Calu3 (cell line): ENCODE measurements at regions not wholly inside any gene's neighbourhood (a gene's known extent, or its start where the extent isn't known, plus 50 kb on each side); places are given as distances from the start of the nearest gene placed in this dataset.

Experiments
- BruUV-seq: library from RNA; stranded (reverse); fragments of 400-500 nt; replicated peaks from 2 replicates; lab custom pipeline; 2021; lab: Mats Ljungman, UMichigan
- CTCF ChIA-PET: fragments of 300-600 bp; sonication (Branson Sonifier 250); formaldehyde crosslinking; loops from one replicate; lab custom pipeline; 2022; ENCODE audit warnings: antibody characterized with exemption; lab: Charles Lee
- DNase-seq: peaks from one replicate; pipeline ENCODE4 v3.0.0; 2022
- H3K27ac Mint-ChIP-seq: one replicate; pipeline ENCODE4 v1.8.0; 2022; ENCODE audit warnings: mixed read lengths; ENCODE audit not compliant: unreplicated experiment
- H3K27me3 Mint-ChIP-seq: one replicate; pipeline ENCODE4 v1.8.0; 2022; ENCODE audit warnings: mixed read lengths; ENCODE audit not compliant: unreplicated experiment
- H3K36me3 Mint-ChIP-seq: one replicate; pipeline ENCODE4 v1.8.0; 2022; ENCODE audit warnings: mild to moderate bottlenecking, moderate library complexity, mixed read lengths; ENCODE audit not compliant: insufficient read depth, unreplicated experiment
- H3K4me1 Mint-ChIP-seq: one replicate; pipeline ENCODE4 v1.8.0; 2022; ENCODE audit warnings: mild to moderate bottlenecking, low read depth, mixed read lengths; ENCODE audit not compliant: unreplicated experiment
- H3K4me3 Mint-ChIP-seq: one replicate; pipeline ENCODE4 v1.8.0; 2022; ENCODE audit warnings: mild to moderate bottlenecking, low read depth, moderate library complexity, mixed read lengths; ENCODE audit not compliant: unreplicated experiment
- H3K9me3 Mint-ChIP-seq: one replicate; pipeline ENCODE4 v1.8.0; 2022; ENCODE audit warnings: low read depth, mixed read lengths; ENCODE audit not compliant: unreplicated experiment
- intact Hi-C: fragments of 100-400 bp; cut with micrococcal nuclease; formaldehyde crosslinking; loops from one replicate; pipeline ENCODE4 v1.10.0; 2022; ENCODE audit not compliant: unreplicated experiment
- TF ChIP-seq, protein P1 (sequence below): fragments of 200-600 bp; IDR thresholded peaks from one replicate; pipeline ENCODE4 v1.8.0; 2022; ENCODE audit warnings: antibody characterized with exemption; ENCODE audit not compliant: unreplicated experiment

DNA sequence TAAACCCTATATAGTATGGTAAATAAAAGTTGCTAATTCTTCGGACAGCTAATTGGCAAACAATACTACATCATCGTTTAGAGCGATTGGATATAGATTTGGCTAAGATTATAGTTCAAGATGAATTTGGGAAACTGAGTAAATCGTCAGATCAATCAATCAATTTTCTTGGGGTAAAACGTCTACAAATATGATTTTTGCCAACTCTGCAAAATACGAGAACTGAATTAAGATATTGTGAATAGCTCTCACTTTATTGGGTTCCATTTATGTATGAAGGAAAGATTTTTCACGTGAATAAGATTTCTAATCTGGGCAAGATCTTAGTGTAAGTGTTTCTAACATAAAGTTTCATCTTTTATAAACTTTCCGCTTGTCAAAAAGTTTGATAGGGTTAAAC is 132.9 kb upstream of the AGR3 start:
- TF ChIP-seq, protein P1, sequence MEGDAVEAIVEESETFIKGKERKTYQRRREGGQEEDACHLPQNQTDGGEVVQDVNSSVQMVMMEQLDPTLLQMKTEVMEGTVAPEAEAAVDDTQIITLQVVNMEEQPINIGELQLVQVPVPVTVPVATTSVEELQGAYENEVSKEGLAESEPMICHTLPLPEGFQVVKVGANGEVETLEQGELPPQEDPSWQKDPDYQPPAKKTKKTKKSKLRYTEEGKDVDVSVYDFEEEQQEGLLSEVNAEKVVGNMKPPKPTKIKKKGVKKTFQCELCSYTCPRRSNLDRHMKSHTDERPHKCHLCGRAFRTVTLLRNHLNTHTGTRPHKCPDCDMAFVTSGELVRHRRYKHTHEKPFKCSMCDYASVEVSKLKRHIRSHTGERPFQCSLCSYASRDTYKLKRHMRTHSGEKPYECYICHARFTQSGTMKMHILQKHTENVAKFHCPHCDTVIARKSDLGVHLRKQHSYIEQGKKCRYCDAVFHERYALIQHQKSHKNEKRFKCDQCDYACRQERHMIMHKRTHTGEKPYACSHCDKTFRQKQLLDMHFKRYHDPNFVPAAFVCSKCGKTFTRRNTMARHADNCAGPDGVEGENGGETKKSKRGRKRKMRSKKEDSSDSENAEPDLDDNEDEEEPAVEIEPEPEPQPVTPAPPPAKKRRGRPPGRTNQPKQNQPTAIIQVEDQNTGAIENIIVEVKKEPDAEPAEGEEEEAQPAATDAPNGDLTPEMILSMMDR: no peak
- intact Hi-C loops: no loop called here
- H3K27ac Mint-ChIP-seq: no peak overlapping the region
- no peaks in the 10 kb centered on the region for H3K9me3 Mint-ChIP-seq
- H3K4me1 Mint-ChIP-seq: peaks cover 47% of the 10 kb centered on the region
- H3K4me3 Mint-ChIP-seq: no peak overlapping the region
- no TSS peak for BruUV-seq
- H3K27me3 Mint-ChIP-seq: no peaks in the 10 kb centered on the region
- no peak for DNase-seq
- H3K36me3 Mint-ChIP-seq: no peaks in the 10 kb centered on the region
- CTCF ChIA-PET: interaction anchor here (0.6 to 2.2 kb wide), 4 partner anchors 9 to 90 kb away, joined by 3 to 4 read pairs (median 4); no protein-coding TSS in a partner anchor

DNA sequence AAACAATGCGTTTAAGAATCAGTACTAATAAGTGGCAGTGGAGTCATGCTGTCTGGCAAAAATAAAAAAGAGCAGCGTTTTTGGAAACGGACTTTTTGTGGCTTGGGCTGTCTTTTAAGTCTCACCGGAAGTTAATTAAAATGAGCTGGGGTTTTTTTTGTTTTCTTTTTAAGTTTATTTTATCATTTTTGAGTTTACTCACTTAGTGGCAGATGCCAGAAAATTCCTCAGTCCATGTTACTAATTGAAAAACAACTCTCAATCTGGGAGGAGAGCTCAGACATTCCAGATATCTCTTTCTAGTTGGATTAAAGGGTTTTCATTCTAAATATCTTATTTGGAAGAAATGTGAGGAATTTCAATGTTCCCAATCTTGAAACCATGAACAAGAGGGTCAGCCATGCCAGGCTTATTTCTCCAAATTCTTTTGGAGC is 133.8 kb upstream of the AGR3 start:
- TF ChIP-seq, protein P1: no peak
- DNase-seq: no peak
- H3K9me3 Mint-ChIP-seq: no peaks in the 10 kb centered on the region
- H3K4me1 Mint-ChIP-seq: peaks cover 46% of the 10 kb centered on the region
- intact Hi-C loops: no loop called here
- H3K27me3 Mint-ChIP-seq: no peaks in the 10 kb centered on the region
- no peak overlapping the region for H3K27ac Mint-ChIP-seq
- H3K4me3 Mint-ChIP-seq: no peak overlapping the region
- H3K36me3 Mint-ChIP-seq: no peaks in the 10 kb centered on the region
- no TSS peak for BruUV-seq
- CTCF ChIA-PET: interaction anchor here (0.7 kb wide), 1 partner anchor 47 kb away, joined by 3 read pairs; no protein-coding TSS in a partner anchor

DNA sequence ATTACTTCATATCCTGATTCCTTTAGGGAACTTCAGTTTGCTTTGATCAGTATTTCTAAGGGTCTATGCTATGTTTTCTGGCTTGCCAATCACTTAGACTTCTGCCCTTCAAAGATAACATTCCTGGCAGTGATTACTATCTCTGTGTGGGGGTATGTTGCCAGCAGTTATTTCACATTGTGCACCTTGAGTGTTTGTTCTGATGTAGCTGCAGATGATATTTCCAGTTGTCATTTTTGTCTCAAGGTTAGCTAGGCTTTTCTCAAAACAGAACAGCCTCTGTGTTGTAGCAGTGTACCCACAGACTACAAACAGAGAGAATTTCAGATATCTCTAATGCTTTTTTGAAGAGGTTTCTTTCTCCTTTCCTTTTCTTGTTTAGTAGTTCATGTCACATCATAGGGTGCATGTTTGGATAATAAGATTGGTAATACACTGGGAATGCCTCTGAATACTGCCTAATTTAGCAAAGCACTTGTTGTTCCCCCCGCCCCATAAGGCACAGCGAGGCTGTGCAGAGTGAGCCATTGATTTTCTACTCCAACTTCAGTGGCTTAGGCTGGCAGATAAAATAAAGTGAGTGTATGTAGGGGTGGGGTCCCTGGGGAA is 134.7 kb upstream of the AGR3 start:
- intact Hi-C loops: no loop called here
- DNase-seq: no peak
- CTCF ChIA-PET: no interaction called here
- no TSS peak for BruUV-seq
- Mint-ChIP-seq H3K9me3 (no peaks in the 10 kb centered on the region), H3K27me3 (no peaks in the 10 kb centered on the region), H3K27ac (no peak overlapping the region), H3K4me1 (peaks cover 46% of the 10 kb centered on the region), H3K4me3 (no peak overlapping the region), H3K36me3 (no peaks in the 10 kb centered on the region)
- TF ChIP-seq, protein P1: no peak

DNA sequence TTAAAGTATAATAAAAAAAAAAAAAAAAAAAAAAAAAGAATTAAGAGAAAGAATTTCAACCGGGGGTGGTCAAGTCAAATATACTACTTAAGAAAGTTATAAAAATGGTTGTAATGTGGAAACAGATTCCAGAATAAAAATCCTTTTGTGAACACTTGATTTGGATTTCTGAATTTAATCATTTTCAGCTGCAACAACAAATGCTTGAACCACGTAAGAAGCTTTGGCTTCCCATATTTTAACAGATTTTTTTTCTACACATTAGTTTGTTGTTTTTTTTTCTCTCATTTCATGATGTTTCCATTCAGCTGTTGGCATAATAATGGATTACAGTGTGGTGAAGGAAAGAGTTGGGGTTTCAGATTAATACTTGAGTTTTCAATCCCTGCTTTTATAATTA is 137.3 kb upstream of the AGR3 start:
- intact Hi-C loops: no loop called here
- H3K27ac Mint-ChIP-seq: no peak overlapping the region
- DNase-seq: no peak
- peaks cover 45% of the 10 kb centered on the region for H3K4me1 Mint-ChIP-seq
- CTCF ChIA-PET: interaction anchor here (0.7 to 1.6 kb wide), 4 partner anchors 9 to 290 kb away, joined by 3 to 5 read pairs (median 4); no protein-coding TSS in a partner anchor
- H3K36me3 Mint-ChIP-seq: no peaks in the 10 kb centered on the region
- H3K9me3 Mint-ChIP-seq: peaks cover 2% of the 10 kb centered on the region
- no TSS peak for BruUV-seq
- TF ChIP-seq, protein P1: no peak
- no peaks in the 10 kb centered on the region for H3K27me3 Mint-ChIP-seq
- no peak overlapping the region for H3K4me3 Mint-ChIP-seq
